ENCODE measurements at regions not wholly inside any gene's neighbourhood (a gene's known extent, or its start where the extent isn't known, plus 50 kb on each side); places are given as distances from the start of the nearest gene placed in this dataset.

GRCh38 chr1:34606504-34606903, 148.3 kb upstream of the GJB5 start (continued):
- no peak for TF ChIP-seq PATZ1 (CRISPR knock-in tag; IDR thresholded peaks at IDR 0.05; ENCODE audit: borderline replicate concordance)

GRCh38 chr1:34610063-34610462, 144.8 kb upstream of the GJB5 start:
- TF ChIP-seq CSRNP3 (CRISPR knock-in tag; IDR thresholded peaks at IDR 0.05) (no peak), POU6F1 (CRISPR knock-in tag; IDR thresholded peaks at IDR 0.05; ENCODE audit: borderline replicate concordance, low read depth) (no peak)

GRCh38 chr1:34611571-34611970, 143.3 kb upstream of the GJB5 start:
- TF ChIP-seq ZFP3 (CRISPR knock-in tag; IDR thresholded peaks at IDR 0.05) (no peak), ZNF70 (CRISPR knock-in tag; IDR thresholded peaks at IDR 0.05) (no peak), ZFP30 (CRISPR knock-in tag; IDR thresholded peaks at IDR 0.05) (no peak), TSHZ2 (CRISPR knock-in tag; IDR thresholded peaks at IDR 0.05) (no peak), OSR1 (CRISPR knock-in tag; IDR thresholded peaks at IDR 0.05) (no peak), ZC3H10 (CRISPR knock-in tag; IDR thresholded peaks at IDR 0.05) (no peak), PPARA (CRISPR knock-in tag; IDR thresholded peaks at IDR 0.05; ENCODE audit: borderline replicate concordance) (no peak), PATZ1 (CRISPR knock-in tag; IDR thresholded peaks at IDR 0.05; ENCODE audit: borderline replicate concordance) (no peak), GLIS3 (CRISPR knock-in tag; IDR thresholded peaks at IDR 0.05) (no peak), ISL1 (CRISPR knock-in tag; IDR thresholded peaks at IDR 0.05) (no peak), ZNF565 (CRISPR knock-in tag; conservative IDR thresholded peaks at IDR 0.05; ENCODE audit: low read depth) (no peak), TCF4 (CRISPR knock-in tag; IDR thresholded peaks at IDR 0.05; ENCODE audit: borderline replicate concordance) (no peak), ESRRG (CRISPR knock-in tag; IDR thresholded peaks at IDR 0.05) (no peak), CREB5 (CRISPR knock-in tag; IDR thresholded peaks at IDR 0.05; ENCODE audit: low read depth) (no peak), ARNTL (CRISPR knock-in tag; IDR thresholded peaks at IDR 0.05; ENCODE audit: borderline replicate concordance, low read depth) (no peak)
- ATAC-seq, result no peak

More at GRCh38 chr1:34610063-34610462, 144.8 kb upstream of the GJB5 start:
- no peak for ATAC-seq
